ENCODE measurements at regions not wholly inside any gene's neighbourhood (a gene's known extent, or its start where the extent isn't known, plus 50 kb on each side); places are given as distances from the start of the nearest gene placed in this dataset.

GRCh38 chr22:44383652-44384562 is 71.2 kb upstream of the SHISAL1 start:
- DNase-seq (ENCODE audit: insufficient read length, low spot score), result no peak
- TF ChIP-seq SPI1 (IDR thresholded peaks at IDR 0.05; ENCODE audit: low read depth, low read length) (no peak), POU2F2 (IDR thresholded peaks at IDR 0.05; ENCODE audit: low read depth, low read length) (no peak), POLR2AphosphoS5 (IDR thresholded peaks at IDR 0.05; ENCODE audit: low read depth, low read length) (no peak), PAX5 (IDR thresholded peaks at IDR 0.05; ENCODE audit: insufficient read depth, low read length, severe bottlenecking) (no peak), TAF1 (IDR thresholded peaks at IDR 0.05; ENCODE audit: low read depth, low read length) (no peak), POLR2A (IDR thresholded peaks at IDR 0.05; ENCODE audit: low read depth, low read length) (no peak)
- no peak for FAIRE-seq

GRCh38 chr22:44383064-44383575 is 70.4 kb upstream of the SHISAL1 start:
- DNase-seq (ENCODE audit: insufficient read length, low spot score), result no peak
- TF ChIP-seq POU2F2 (IDR thresholded peaks at IDR 0.05; ENCODE audit: low read depth, low read length), result no peak
- no peak for TF ChIP-seq PAX5 (IDR thresholded peaks at IDR 0.05; ENCODE audit: insufficient read depth, low read length, severe bottlenecking)
- TF ChIP-seq POLR2AphosphoS5 (IDR thresholded peaks at IDR 0.05; ENCODE audit: low read depth, low read length), result no peak
- no peak for TF ChIP-seq TAF1 (IDR thresholded peaks at IDR 0.05; ENCODE audit: low read depth, low read length)
- TF ChIP-seq POLR2A (IDR thresholded peaks at IDR 0.05; ENCODE audit: low read depth, low read length), result no peak
- TF ChIP-seq SPI1 (IDR thresholded peaks at IDR 0.05; ENCODE audit: low read depth, low read length), result no peak
- no peak for FAIRE-seq

- FAIRE-seq (no peak), DNase-seq (ENCODE audit: insufficient read length, low spot score) (no peak)
- TF ChIP-seq POU2F2 (IDR thresholded peaks at IDR 0.05; ENCODE audit: low read depth, low read length) (no peak), POLR2A (IDR thresholded peaks at IDR 0.05; ENCODE audit: low read depth, low read length) (no peak), TAF1 (IDR thresholded peaks at IDR 0.05; ENCODE audit: low read depth, low read length) (no peak), PAX5 (IDR thresholded peaks at IDR 0.05; ENCODE audit: insufficient read depth, low read length, severe bottlenecking) (no peak)
These were observed 69.6 kb upstream of the SHISAL1 start for GRCh38 chr22:44382116-44383038.

GRCh38 chr22:44381761-44382115 is 69.0 kb upstream of the SHISAL1 start:
- FAIRE-seq (no peak), DNase-seq (ENCODE audit: insufficient read length, low spot score) (no peak)
- TF ChIP-seq POLR2AphosphoS5 (IDR thresholded peaks at IDR 0.05; ENCODE audit: low read depth, low read length) (no peak), POU2F2 (IDR thresholded peaks at IDR 0.05; ENCODE audit: low read depth, low read length) (no peak), TAF1 (IDR thresholded peaks at IDR 0.05; ENCODE audit: low read depth, low read length) (no peak), POLR2A (IDR thresholded peaks at IDR 0.05; ENCODE audit: low read depth, low read length) (no peak), PAX5 (IDR thresholded peaks at IDR 0.05; ENCODE audit: insufficient read depth, low read length, severe bottlenecking) (no peak)

GRCh38 chr22:44380756-44381486 is 68.2 kb upstream of the SHISAL1 start:
- no peak for FAIRE-seq

GRCh38 chr22:44379817-44380755 is 67.3 kb upstream of the SHISAL1 start:
- no peak for FAIRE-seq
- TF ChIP-seq POU2F2 (IDR thresholded peaks at IDR 0.05; ENCODE audit: low read depth, low read length), result no peak
- TF ChIP-seq SPI1 (IDR thresholded peaks at IDR 0.05; ENCODE audit: low read depth, low read length), result no peak
- TF ChIP-seq TAF1 (IDR thresholded peaks at IDR 0.05; ENCODE audit: low read depth, low read length), result no peak
- no peak for TF ChIP-seq POLR2A (IDR thresholded peaks at IDR 0.05; ENCODE audit: low read depth, low read length)
- TF ChIP-seq POLR2AphosphoS5 (IDR thresholded peaks at IDR 0.05; ENCODE audit: low read depth, low read length), result no peak
- TF ChIP-seq PAX5 (IDR thresholded peaks at IDR 0.05; ENCODE audit: insufficient read depth, low read length, severe bottlenecking), result no peak
- no peak for DNase-seq (ENCODE audit: insufficient read length, low spot score)

More at GRCh38 chr22:44380756-44381486, 68.2 kb upstream of the SHISAL1 start:
- TF ChIP-seq TAF1 (IDR thresholded peaks at IDR 0.05; ENCODE audit: low read depth, low read length) (no peak), SPI1 (IDR thresholded peaks at IDR 0.05; ENCODE audit: low read depth, low read length) (no peak), POLR2AphosphoS5 (IDR thresholded peaks at IDR 0.05; ENCODE audit: low read depth, low read length) (no peak), PAX5 (IDR thresholded peaks at IDR 0.05; ENCODE audit: insufficient read depth, low read length, severe bottlenecking) (no peak), POU2F2 (IDR thresholded peaks at IDR 0.05; ENCODE audit: low read depth, low read length) (no peak), POLR2A (IDR thresholded peaks at IDR 0.05; ENCODE audit: low read depth, low read length) (no peak)
- no peak for DNase-seq (ENCODE audit: insufficient read length, low spot score)

GRCh38 chr22:44378380-44378779 is 65.6 kb upstream of the SHISAL1 start:
- TF ChIP-seq POU2F2 (IDR thresholded peaks at IDR 0.05; ENCODE audit: low read depth, low read length), result no peak
- no peak for TF ChIP-seq PAX5 (IDR thresholded peaks at IDR 0.05; ENCODE audit: insufficient read depth, low read length, severe bottlenecking)
- TF ChIP-seq TAF1 (IDR thresholded peaks at IDR 0.05; ENCODE audit: low read depth, low read length), result no peak
- TF ChIP-seq POLR2AphosphoS5 (IDR thresholded peaks at IDR 0.05; ENCODE audit: low read depth, low read length), result no peak
- TF ChIP-seq SPI1 (IDR thresholded peaks at IDR 0.05; ENCODE audit: low read depth, low read length), result no peak
- TF ChIP-seq POLR2A (IDR thresholded peaks at IDR 0.05; ENCODE audit: low read depth, low read length), result no peak
- FAIRE-seq, result no peak

GRCh38 chr22:44375451-44375850 is 62.7 kb upstream of the SHISAL1 start:
- no peak for FAIRE-seq
- TF ChIP-seq POLR2AphosphoS5 (IDR thresholded peaks at IDR 0.05; ENCODE audit: low read depth, low read length) (no peak), TAF1 (IDR thresholded peaks at IDR 0.05; ENCODE audit: low read depth, low read length) (no peak), POLR2A (IDR thresholded peaks at IDR 0.05; ENCODE audit: low read depth, low read length) (no peak), POU2F2 (IDR thresholded peaks at IDR 0.05; ENCODE audit: low read depth, low read length) (no peak), PAX5 (IDR thresholded peaks at IDR 0.05; ENCODE audit: insufficient read depth, low read length, severe bottlenecking) (no peak), SPI1 (IDR thresholded peaks at IDR 0.05; ENCODE audit: low read depth, low read length) (no peak)

More at GRCh38 chr22:44378380-44378779, 65.6 kb upstream of the SHISAL1 start:
- DNase-seq (ENCODE audit: insufficient read length, low spot score), result no peak

More at GRCh38 chr22:44375451-44375850, 62.7 kb upstream of the SHISAL1 start:
- DNase-seq (ENCODE audit: insufficient read length, low spot score), result no peak
